ENCODE measurements at regions not wholly inside any gene's neighbourhood (a gene's known extent, or its start where the extent isn't known, plus 50 kb on each side); places are given as distances from the start of the nearest gene placed in this dataset.

DNA sequence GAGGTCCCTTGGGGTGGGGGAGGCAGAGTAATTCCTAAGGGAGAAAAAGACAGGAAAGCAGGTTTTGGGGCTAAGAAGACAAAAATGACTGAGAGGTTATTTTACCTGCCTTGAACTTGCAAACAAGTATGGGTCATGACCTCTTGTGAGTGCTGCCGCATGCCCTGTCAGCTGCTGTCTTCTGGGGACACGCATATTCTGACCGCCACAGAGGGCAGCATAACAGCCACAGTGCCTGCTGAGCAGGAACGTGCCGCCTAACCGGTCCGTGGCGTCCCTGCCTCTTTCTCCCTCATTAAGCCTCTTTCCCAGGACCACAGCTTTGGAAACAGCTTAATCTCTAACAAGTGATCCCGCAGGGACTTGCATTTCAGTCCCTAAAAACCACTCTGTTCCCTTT is 51.3 kb upstream of the KCNA1 start:
- DNase-seq (ENCODE audit: low spot score): no peak

GRCh38 chr12:4859478-4860210 is 50.1 kb upstream of the KCNA1 start:
- no peak for DNase-seq (ENCODE audit: low spot score)
